H9 (cell line): ENCODE measurements at regions not wholly inside any gene's neighbourhood (a gene's known extent, or its start where the extent isn't known, plus 50 kb on each side); places are given as distances from the start of the nearest gene placed in this dataset.

Experiments used
- DNase-seq: peaks from one replicate; pipeline ENCODE4 v3.0.0-alpha.2; 2017
- H2AFZ ChIP-seq: one replicate; pipeline ENCODE4 v1.6.1; 2013; ENCODE audit warnings: mild to moderate bottlenecking, low read length, control low read depth, moderate library complexity
- H2AK5ac ChIP-seq: 2 replicates; pipeline ENCODE4 v1.6.1; 2013; ENCODE audit warnings: low read length, control low read depth, mixed read lengths; ENCODE audit not compliant: insufficient read length
- H2BK120ac ChIP-seq: one replicate; pipeline ENCODE4 v1.6.1; 2013; ENCODE audit warnings: low read depth, mild to moderate bottlenecking, low read length, control low read depth, inconsistent platforms; ENCODE audit not compliant: poor library complexity, severe bottlenecking
- H2BK12ac ChIP-seq: 2 replicates; pipeline ENCODE4 v1.6.1; 2013; ENCODE audit warnings: low read length, control low read depth, mixed read lengths, low read depth; ENCODE audit not compliant: insufficient read length
- H2BK15ac ChIP-seq: 2 replicates; pipeline ENCODE4 v1.6.1; 2013; ENCODE audit warnings: low read depth, low read length, control low read depth
- H2BK20ac ChIP-seq: one replicate; pipeline ENCODE4 v1.6.1; 2013; ENCODE audit warnings: low read depth, mild to moderate bottlenecking, low read length, control low read depth, inconsistent platforms; ENCODE audit not compliant: poor library complexity, severe bottlenecking
- H2BK5ac ChIP-seq: 2 replicates; pipeline ENCODE4 v1.6.1; 2013; ENCODE audit warnings: low read length, control low read depth, mixed read lengths; ENCODE audit not compliant: insufficient read length
- H3K14ac ChIP-seq: 2 replicates; pipeline ENCODE4 v1.6.1; 2013; ENCODE audit warnings: low read length, control low read depth; ENCODE audit not compliant: insufficient read depth
- H3K18ac ChIP-seq: 2 replicates; pipeline ENCODE4 v1.6.1; 2013; ENCODE audit warnings: low read depth, mild to moderate bottlenecking, mixed read lengths, low read length, control low read depth; ENCODE audit not compliant: insufficient read length
- H3K23ac ChIP-seq: 2 replicates; pipeline ENCODE4 v1.6.1; 2013; ENCODE audit warnings: low read length, control low read depth, mixed read lengths, low read depth; ENCODE audit not compliant: insufficient read length
- H3K23me2 ChIP-seq: 2 replicates; pipeline ENCODE4 v1.6.1; 2013; ENCODE audit warnings: low read depth, mild to moderate bottlenecking, mixed read lengths, low read length, control low read depth; ENCODE audit not compliant: insufficient read length, poor library complexity, severe bottlenecking
- H3K27ac ChIP-seq: 2 replicates; pipeline ENCODE4 v1.5.1; 2013; ENCODE audit warnings: low read length, control low read depth, mixed read lengths, low read depth; ENCODE audit not compliant: insufficient read length
- H3K27me3 ChIP-seq: 2 replicates; pipeline ENCODE4 v1.6.1; 2013; ENCODE audit warnings: low read length, control low read depth, inconsistent platforms; ENCODE audit not compliant: insufficient read depth
- H3K4ac ChIP-seq: 2 replicates; pipeline ENCODE4 v1.6.1; 2013; ENCODE audit warnings: low read depth, mild to moderate bottlenecking, control low read depth, inconsistent platforms, low read length, moderate library complexity
- H3K4me1 ChIP-seq: 2 replicates; pipeline ENCODE4 v1.6.1; 2013; ENCODE audit warnings: low read length, control low read depth, inconsistent platforms; ENCODE audit not compliant: insufficient read depth
- H3K4me2 ChIP-seq: 2 replicates; pipeline ENCODE4 v1.6.1; 2013; ENCODE audit warnings: low read length, control low read depth, mixed read lengths; ENCODE audit not compliant: insufficient read length, insufficient read depth
- H3K56ac ChIP-seq: 2 replicates; pipeline ENCODE4 v1.6.1; 2013; ENCODE audit warnings: low read depth, mild to moderate bottlenecking, mixed read lengths, low read length, control low read depth; ENCODE audit not compliant: insufficient read length
- H3K79me1 ChIP-seq: 2 replicates; pipeline ENCODE4 v1.6.1; 2013; ENCODE audit warnings: low read depth, mild to moderate bottlenecking, moderate library complexity, low read length, control low read depth, inconsistent platforms; ENCODE audit not compliant: insufficient read depth, poor library complexity, severe bottlenecking
- H3K79me2 ChIP-seq: 2 replicates; pipeline ENCODE4 v1.6.1; 2013; ENCODE audit warnings: low read length, control low read depth, inconsistent platforms; ENCODE audit not compliant: insufficient read depth
- H3K9ac ChIP-seq: 2 replicates; pipeline ENCODE4 v1.6.1; 2013; ENCODE audit warnings: low read length, control low read depth, mixed read lengths; ENCODE audit not compliant: insufficient read length; ENCODE audit errors: extremely low read depth
- H3K9me3 ChIP-seq: one replicate; pipeline ENCODE4 v1.6.1; 2013; ENCODE audit warnings: low read depth, low read length, inconsistent platforms; ENCODE audit not compliant: control insufficient read depth
- H3T11ph ChIP-seq: one replicate; pipeline ENCODE4 v1.6.1; 2013; ENCODE audit warnings: mild to moderate bottlenecking, low read length, control low read depth, inconsistent platforms
- H4K20me1 ChIP-seq: one replicate; pipeline ENCODE4 v1.6.1; 2013; ENCODE audit not compliant: control insufficient read depth, insufficient read length, insufficient read depth
- H4K5ac ChIP-seq: 2 replicates; pipeline ENCODE4 v1.6.1; 2013; ENCODE audit warnings: low read depth, mild to moderate bottlenecking, mixed read lengths, low read length, control low read depth; ENCODE audit not compliant: insufficient read length
- H4K8ac ChIP-seq: replicated peaks from 2 replicates; pipeline ENCODE4 v1.6.1; 2013; ENCODE audit warnings: low read length, control low read depth, mixed read lengths, low read depth; ENCODE audit not compliant: insufficient read length
- H4K91ac ChIP-seq: 2 replicates; pipeline ENCODE4 v1.6.1; 2013; ENCODE audit warnings: low read depth, mild to moderate bottlenecking, moderate library complexity, mixed read lengths, low read length, control low read depth; ENCODE audit not compliant: insufficient read length
- H3K27ac Mint-ChIP-seq, 3 experiments: 2 replicates in 2 of 3; 3 replicates in 1 of 3; pipeline ENCODE4 v1.8.0; 2020 to 2021; ENCODE audit warnings: mixed read lengths in 3 of 3, mild to moderate bottlenecking in 1 of 3, moderate library complexity in 1 of 3
- H3K27me3 Mint-ChIP-seq: 2 replicates; pipeline ENCODE4 v1.8.0; 2021; ENCODE audit warnings: low read depth, mild to moderate bottlenecking, moderate library complexity, mixed read lengths
- H3K36me3 Mint-ChIP-seq, 3 experiments: 2 replicates in 2 of 3; 3 replicates in 1 of 3; pipeline ENCODE4 v1.8.0; 2020 to 2021; ENCODE audit warnings: low read depth in 3 of 3, mixed read lengths in 3 of 3; ENCODE audit not compliant: insufficient read depth in 1 of 3
- H3K4me1 Mint-ChIP-seq, 2 experiments: 2 replicates each; pipeline ENCODE4 v1.8.0; 2020; ENCODE audit warnings: mixed read lengths in 2 of 2
- H3K4me3 Mint-ChIP-seq, 2 experiments: 2 replicates in 1 of 2; 3 replicates in 1 of 2; pipeline ENCODE4 v1.8.0; 2020 to 2021; ENCODE audit warnings: mild to moderate bottlenecking in 2 of 2, mixed read lengths in 2 of 2, moderate library complexity in 1 of 2
- H3K9me3 Mint-ChIP-seq, 2 experiments: 2 replicates in 1 of 2; 3 replicates in 1 of 2; pipeline ENCODE4 v1.8.0; 2020; ENCODE audit warnings: mild to moderate bottlenecking in 2 of 2, mixed read lengths in 2 of 2, moderate library complexity in 1 of 2
- WGBS: extraction: QIAGEN DNeasy Blood & Tissue Kit; methylation state at CpG from one replicate; pipeline ENCODE4 v1.1.7; 2013; ENCODE audit warnings: missing lambda C conversion rate, low lambda C conversion rate, mixed read lengths; ENCODE audit not compliant: insufficient read length; ENCODE audit errors: extremely low coverage; 5-methylcytosine and 5-hydroxymethylcytosine counted together
- TF ChIP-seq, protein P1 (sequence below): fragments of 200-600 bp; sonication (generic); conservative IDR thresholded peaks from 3 replicates; pipeline ENCODE4 v1.8.0; 2021; ENCODE audit warnings: antibody characterized with exemption, mild to moderate bottlenecking

DNA sequence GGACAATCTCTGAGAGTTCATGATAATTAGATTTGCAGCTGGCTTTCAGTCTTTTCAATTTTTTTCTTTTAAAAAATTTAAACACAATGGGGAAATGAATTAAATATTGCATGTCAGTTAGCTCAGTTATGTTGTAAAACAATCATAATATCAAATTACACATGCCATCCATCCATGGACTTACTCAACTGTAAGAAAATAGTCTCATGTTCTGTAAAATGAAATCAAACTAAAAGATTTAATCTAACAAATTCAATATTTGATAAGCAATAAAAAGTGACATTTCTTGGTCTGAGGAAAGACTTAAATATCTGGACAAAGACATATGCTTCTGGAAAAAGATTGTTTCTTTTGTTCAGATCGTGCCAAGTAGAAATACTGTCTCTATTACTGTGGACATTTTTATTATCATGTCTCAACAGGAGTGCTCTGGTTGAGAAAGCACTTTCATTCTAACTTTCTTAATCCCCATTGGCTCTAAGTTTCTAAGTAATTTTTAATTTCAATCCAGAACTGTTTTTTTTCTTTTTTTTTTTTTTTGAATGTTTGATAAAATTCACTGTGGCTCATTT, 179.2 kb upstream of the FAM3C start:
- WGBS: no CpG with 5 or more reads among the region's 1 CpG
- peaks cover 5 to 12% of the 10 kb centered on the region in 2 experiments for H3K4me1 Mint-ChIP-seq
- no peak overlapping the region for H3K27ac ChIP-seq
- H3K9me3 Mint-ChIP-seq: peaks cover 0 to 3% of the 10 kb centered on the region in 2 experiments; a peak in 1 of 5 replicates
- no peak overlapping the region for H2BK12ac ChIP-seq
- H4K20me1 ChIP-seq: no peaks in the 10 kb centered on the region
- no peaks in the 10 kb centered on the region for H3K23me2 ChIP-seq
- no peak overlapping the region for H2BK120ac ChIP-seq
- no peak for DNase-seq
- H2AFZ ChIP-seq: no peak overlapping the region
- H3K14ac ChIP-seq: no peak overlapping the region
- no peak overlapping the region for H3K4me2 ChIP-seq
- H3K27me3 Mint-ChIP-seq: no peaks in the 10 kb centered on the region
- TF ChIP-seq, protein P1, sequence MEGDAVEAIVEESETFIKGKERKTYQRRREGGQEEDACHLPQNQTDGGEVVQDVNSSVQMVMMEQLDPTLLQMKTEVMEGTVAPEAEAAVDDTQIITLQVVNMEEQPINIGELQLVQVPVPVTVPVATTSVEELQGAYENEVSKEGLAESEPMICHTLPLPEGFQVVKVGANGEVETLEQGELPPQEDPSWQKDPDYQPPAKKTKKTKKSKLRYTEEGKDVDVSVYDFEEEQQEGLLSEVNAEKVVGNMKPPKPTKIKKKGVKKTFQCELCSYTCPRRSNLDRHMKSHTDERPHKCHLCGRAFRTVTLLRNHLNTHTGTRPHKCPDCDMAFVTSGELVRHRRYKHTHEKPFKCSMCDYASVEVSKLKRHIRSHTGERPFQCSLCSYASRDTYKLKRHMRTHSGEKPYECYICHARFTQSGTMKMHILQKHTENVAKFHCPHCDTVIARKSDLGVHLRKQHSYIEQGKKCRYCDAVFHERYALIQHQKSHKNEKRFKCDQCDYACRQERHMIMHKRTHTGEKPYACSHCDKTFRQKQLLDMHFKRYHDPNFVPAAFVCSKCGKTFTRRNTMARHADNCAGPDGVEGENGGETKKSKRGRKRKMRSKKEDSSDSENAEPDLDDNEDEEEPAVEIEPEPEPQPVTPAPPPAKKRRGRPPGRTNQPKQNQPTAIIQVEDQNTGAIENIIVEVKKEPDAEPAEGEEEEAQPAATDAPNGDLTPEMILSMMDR: no peak
- no peak overlapping the region for H3K4me3 Mint-ChIP-seq
- no peak overlapping the region for H3K4ac ChIP-seq
- H4K91ac ChIP-seq: no peak overlapping the region
- no peaks in the 10 kb centered on the region; the same call in 1 of the 2 replicates for H3K4me1 ChIP-seq
- H4K8ac ChIP-seq: no peak overlapping the region
- H3K9ac ChIP-seq: no peak overlapping the region
- no peak overlapping the region for H2BK5ac ChIP-seq
- no peak overlapping the region for H3K27ac Mint-ChIP-seq
- 0 out of 7 replicates have a peak, but pooled peaks cover 0 to 3% (median 0%) of the 10 kb centered on the region in 3 experiments for H3K36me3 Mint-ChIP-seq
- no peak overlapping the region for H2BK20ac ChIP-seq
- no peak overlapping the region for H2BK15ac ChIP-seq
- H3K18ac ChIP-seq: no peak overlapping the region
- H3K27me3 ChIP-seq: no peaks in the 10 kb centered on the region
- no peaks in the 10 kb centered on the region for H3K79me1 ChIP-seq
- no peak overlapping the region for H3K56ac ChIP-seq
- H3K9me3 ChIP-seq: no peaks in the 10 kb centered on the region
- H4K5ac ChIP-seq: no peak overlapping the region
- no peak overlapping the region for H3T11ph ChIP-seq
- no peaks in the 10 kb centered on the region for H3K79me2 ChIP-seq
- no peak overlapping the region for H2AK5ac ChIP-seq
- no peak overlapping the region for H3K23ac ChIP-seq
